NT2/D1 (cell line): ENCODE measurements at regions not wholly inside any gene's neighbourhood (a gene's known extent, or its start where the extent isn't known, plus 50 kb on each side); places are given as distances from the start of the nearest gene placed in this dataset.
"Not testable (repeated sequence)": the region's sequence is repeated elsewhere in the genome, so short reads cannot be mapped to it uniquely, and the experiment has no call there.

Experiments used
- DNase-seq: peaks from one replicate; pipeline ENCODE4 v3.0.0-alpha.2; 2011; ENCODE audit warnings: low read depth, low spot score
- H3K27me3 ChIP-seq: 2 replicates; pipeline ENCODE4 v1.6.0; 2011; ENCODE audit warnings: mild to moderate bottlenecking; ENCODE audit not compliant: insufficient read length, insufficient read depth
- H3K36me3 ChIP-seq: 2 replicates; pipeline ENCODE4 v1.6.1; 2011; ENCODE audit warnings: mild to moderate bottlenecking, low read length, mixed read lengths; ENCODE audit not compliant: insufficient read depth, insufficient read length
- H3K4me1 ChIP-seq: 2 replicates; pipeline ENCODE4 v1.5.1; 2011; ENCODE audit not compliant: insufficient read depth, insufficient read length
- H3K4me3 ChIP-seq: 2 replicates; pipeline ENCODE4 v1.5.1; 2011; ENCODE audit warnings: low read depth; ENCODE audit not compliant: insufficient read length
- H3K9ac ChIP-seq: 2 replicates; pipeline ENCODE4 v1.6.0; 2011; ENCODE audit warnings: low read depth; ENCODE audit not compliant: insufficient read length
- H3K9me3 ChIP-seq: 2 replicates; pipeline ENCODE4 v1.5.1; 2011; ENCODE audit warnings: mild to moderate bottlenecking, low read length; ENCODE audit not compliant: insufficient read depth
- SUZ12 ChIP-seq: IDR thresholded peaks from 2 replicates; pipeline ENCODE4 v1.6.1; 2011; ENCODE audit not compliant: insufficient read length, insufficient read depth; ENCODE audit errors: extremely low read depth
- YY1 ChIP-seq: IDR thresholded peaks from 2 replicates; pipeline ENCODE4 v1.6.1; 2011; ENCODE audit not compliant: insufficient read length, insufficient read depth
- ZNF274 ChIP-seq: IDR thresholded peaks from 2 replicates; pipeline ENCODE4 v1.6.1; 2011; ENCODE audit warnings: mild to moderate bottlenecking, low read depth, low read length

DNA sequence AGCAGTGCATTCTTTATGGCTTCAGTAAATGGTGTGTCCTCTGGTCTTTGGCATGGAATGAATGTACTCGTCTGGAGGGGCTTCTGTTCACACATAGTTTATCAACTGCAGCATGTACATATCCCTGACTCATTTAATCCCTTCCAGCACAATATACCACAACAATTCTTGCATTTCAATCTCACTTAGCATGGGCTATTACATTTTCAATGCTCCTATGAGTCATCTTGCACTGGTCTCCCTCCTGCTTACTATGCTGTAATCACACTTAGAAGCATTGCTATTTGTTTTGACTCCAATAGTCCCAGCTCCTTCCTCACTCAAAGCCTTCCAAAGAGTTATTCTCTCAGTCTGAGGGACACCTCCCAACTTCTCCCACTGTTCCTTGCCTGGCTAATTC lies 180.9 kb upstream of the NUDT10 start:
- Histone ChIP-seq H3K4me3 (no peak overlapping the region), H3K27me3 (no peaks in the 10 kb centered on the region), H3K36me3 (no peaks in the 10 kb centered on the region), H3K4me1 (no peaks in the 10 kb centered on the region), H3K9ac (no peak overlapping the region), H3K9me3 (no peaks in the 10 kb centered on the region)
- no peak for DNase-seq
- no peak for TF ChIP-seq YY1
- no peak for TF ChIP-seq ZNF274
- no peak for TF ChIP-seq SUZ12

DNA sequence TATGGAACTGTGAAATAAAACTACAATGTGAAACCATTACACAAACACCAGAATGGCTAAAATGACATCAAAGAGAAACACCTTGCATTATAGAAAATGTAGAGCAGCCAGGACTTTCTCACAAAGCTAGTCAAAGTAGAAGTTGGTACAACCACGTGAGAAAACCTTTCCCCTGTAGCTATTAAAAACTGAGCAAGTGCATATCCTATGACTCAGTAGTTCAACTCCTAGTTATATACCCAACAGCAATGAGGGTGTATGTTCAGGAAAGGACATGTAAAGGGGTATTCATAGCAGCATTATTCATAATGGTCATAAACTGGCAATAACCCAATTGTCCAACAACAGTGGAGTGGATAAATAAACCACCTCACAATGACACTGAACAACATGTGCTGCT lies 177.5 kb upstream of the NUDT10 start:
- Histone ChIP-seq H3K27me3 (no peaks in the 10 kb centered on the region), H3K4me3 (no peak overlapping the region), H3K9ac (no peak overlapping the region), H3K4me1 (no peaks in the 10 kb centered on the region), H3K36me3 (no peaks in the 10 kb centered on the region), H3K9me3 (no peaks in the 10 kb centered on the region)
- no peak for TF ChIP-seq SUZ12
- TF ChIP-seq YY1 = no peak
- no peak for TF ChIP-seq ZNF274
- no peak for DNase-seq

DNA sequence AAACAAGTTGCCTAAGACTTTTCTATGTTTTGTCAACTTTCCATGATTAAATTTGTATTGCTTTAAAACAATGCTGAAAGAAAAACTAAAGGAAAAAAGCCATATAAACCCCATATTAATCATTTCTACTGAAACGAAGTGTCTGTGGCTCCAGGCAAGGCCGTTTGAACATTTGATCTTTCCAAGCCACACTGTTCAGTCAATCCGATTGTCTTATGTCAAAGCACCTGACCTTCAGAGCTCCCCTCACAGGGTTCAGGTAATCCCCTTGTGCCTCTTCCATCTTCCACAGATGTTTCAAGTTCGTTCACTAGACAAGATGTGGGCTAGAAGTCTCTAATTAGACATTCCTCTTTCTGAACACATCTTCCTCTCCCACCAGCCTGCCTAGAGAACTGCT lies 177.1 kb upstream of the NUDT10 start:
- no peak for DNase-seq
- H3K9me3 ChIP-seq = no peaks in the 10 kb centered on the region
- no peaks in the 10 kb centered on the region for H3K4me1 ChIP-seq
- no peak overlapping the region for H3K4me3 ChIP-seq
- TF ChIP-seq YY1 (no peak), ZNF274 (no peak), SUZ12 (no peak)
- no peak overlapping the region for H3K9ac ChIP-seq
- no peaks in the 10 kb centered on the region for H3K27me3 ChIP-seq
- no peaks in the 10 kb centered on the region for H3K36me3 ChIP-seq

DNA sequence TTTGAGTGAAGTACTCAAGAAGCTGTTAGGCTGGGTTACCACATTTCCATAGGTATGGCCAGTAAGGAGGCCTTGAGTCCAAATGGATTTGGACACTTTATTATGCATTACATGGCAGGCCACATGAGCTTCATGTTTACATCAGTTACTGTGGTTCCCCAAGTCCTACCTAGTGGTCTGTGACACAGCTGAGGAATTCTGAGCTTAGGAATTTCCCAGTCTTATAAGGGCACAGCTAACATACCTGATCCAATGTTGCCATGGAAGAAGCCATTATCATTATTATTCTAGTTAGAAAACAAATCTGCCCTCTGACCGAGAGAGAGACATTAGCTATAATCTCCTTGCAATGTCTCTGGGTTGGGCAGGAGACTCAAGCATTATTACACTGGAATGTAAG lies 174.4 kb upstream of the NUDT10 start:
- H3K36me3 ChIP-seq = no peaks in the 10 kb centered on the region

DNA sequence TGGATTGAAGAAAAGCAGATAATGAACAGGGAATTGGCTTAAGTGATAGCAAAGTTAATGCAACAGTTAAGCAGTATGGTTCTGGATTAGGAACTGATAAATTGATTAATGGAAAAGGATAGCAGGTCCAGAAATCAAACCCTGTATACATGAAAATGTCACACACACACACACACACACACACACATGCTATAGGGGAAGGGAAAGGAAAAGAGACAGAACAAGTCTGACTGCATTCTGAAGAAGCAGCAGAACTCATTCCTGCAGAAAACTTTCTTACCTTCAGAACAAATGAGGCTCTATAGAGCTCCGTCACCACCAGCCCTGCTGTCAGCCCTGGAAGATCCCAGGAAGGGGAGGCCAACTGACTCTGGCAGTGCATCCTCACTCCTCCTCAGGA lies 173.2 kb upstream of the NUDT10 start:
- not testable (repeated sequence) for H3K9me3 ChIP-seq, H3K9ac ChIP-seq, H3K4me3 ChIP-seq, H3K4me1 ChIP-seq, H3K36me3 ChIP-seq, H3K27me3 ChIP-seq, DNase-seq

More for the DNA sequence above, 174.4 kb upstream of the NUDT10 start:
- no peak overlapping the region for H3K4me3 ChIP-seq
- no peaks in the 10 kb centered on the region for H3K9me3 ChIP-seq
- no peaks in the 10 kb centered on the region for H3K4me1 ChIP-seq
- TF ChIP-seq ZNF274 (no peak), YY1 (no peak), SUZ12 (no peak)
- no peak for DNase-seq
- no peak overlapping the region for H3K9ac ChIP-seq
- H3K27me3 ChIP-seq = no peaks in the 10 kb centered on the region

DNA sequence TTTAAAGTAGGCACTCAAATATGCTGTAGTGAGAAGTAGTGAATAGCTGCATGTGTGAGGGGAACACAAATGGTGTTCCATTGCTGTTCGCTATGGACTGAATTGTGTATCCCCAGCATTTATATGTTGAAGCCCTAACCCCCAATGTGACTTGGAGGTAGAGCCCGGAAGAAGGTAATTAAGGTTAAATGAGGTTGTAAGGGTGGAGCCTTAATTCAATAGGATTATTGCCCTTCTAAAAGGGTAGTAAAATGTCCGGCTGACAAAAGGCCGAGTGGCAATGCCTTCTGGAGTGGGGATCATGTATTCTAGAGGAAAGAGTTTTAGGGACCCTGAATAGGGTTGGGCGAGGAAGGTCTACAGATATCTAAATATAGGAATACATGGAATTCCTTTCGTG lies 168.9 kb upstream of the NUDT10 start:
- Histone ChIP-seq H3K9me3 (no peaks in the 10 kb centered on the region), H3K36me3 (no peaks in the 10 kb centered on the region), H3K4me1 (no peaks in the 10 kb centered on the region), H3K27me3 (no peaks in the 10 kb centered on the region), H3K4me3 (no peak overlapping the region), H3K9ac (no peak overlapping the region)
- TF ChIP-seq ZNF274 (no peak), SUZ12 (no peak), YY1 (no peak)
- no peak for DNase-seq

DNA sequence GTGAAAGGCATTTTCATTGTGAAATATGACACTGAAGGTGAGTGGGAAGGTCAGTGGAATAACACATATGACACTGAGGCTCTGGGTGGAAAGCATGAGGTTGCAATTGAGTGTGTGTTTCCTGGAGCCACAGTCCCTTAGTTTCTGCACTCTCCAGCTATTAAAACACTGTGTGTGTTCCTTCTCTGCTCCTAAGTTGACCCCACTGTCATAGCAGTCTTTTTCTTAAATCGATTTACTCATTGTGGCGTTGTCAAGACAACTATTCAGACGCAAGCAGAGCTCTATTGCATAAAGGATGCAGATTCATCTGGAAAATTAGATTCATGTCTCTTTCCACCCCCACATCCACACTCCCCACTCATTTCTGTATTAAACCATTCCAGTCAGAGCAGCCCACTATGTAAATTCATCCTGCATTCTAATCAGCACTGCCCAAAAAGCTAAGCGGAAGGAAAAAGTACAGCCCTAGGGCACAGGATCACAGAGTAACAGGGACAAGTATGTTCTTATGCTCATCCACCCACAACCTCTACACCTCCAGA lies 154.2 kb upstream of the NUDT10 start:
- not testable (repeated sequence) for H3K4me1 ChIP-seq, H3K27me3 ChIP-seq, H3K36me3 ChIP-seq, H3K4me3 ChIP-seq, DNase-seq, H3K9ac ChIP-seq, H3K9me3 ChIP-seq

DNA sequence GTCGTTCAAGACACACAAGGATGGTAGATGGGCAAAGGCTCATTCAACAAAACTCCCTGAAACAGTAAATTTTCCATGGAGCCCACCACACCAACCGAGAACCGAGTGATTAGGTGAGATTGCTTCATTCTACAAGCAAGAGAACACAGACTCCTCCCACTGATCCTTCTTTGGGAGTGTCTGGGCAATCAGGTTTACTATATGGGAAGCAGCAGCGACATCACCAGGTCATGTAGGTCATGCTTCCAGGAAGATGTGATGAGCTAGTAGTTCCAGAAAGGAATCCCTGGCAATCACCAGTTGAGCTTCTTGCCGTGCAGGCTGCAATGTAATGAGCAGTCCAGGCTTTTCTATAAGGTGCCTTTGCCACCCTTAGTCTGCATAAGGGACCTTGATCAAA lies 152.8 kb upstream of the NUDT10 start:
- not testable (repeated sequence) for H3K9me3 ChIP-seq, H3K27me3 ChIP-seq, H3K4me3 ChIP-seq, DNase-seq, H3K4me1 ChIP-seq, H3K36me3 ChIP-seq, H3K9ac ChIP-seq
